H9 (cell line): ENCODE measurements at regions not wholly inside any gene's neighbourhood (a gene's known extent, or its start where the extent isn't known, plus 50 kb on each side); places are given as distances from the start of the nearest gene placed in this dataset.

ENCODE experiments used
- DNase-seq: peaks from one replicate; pipeline ENCODE4 v3.0.0-alpha.2; 2017
- H2AFZ ChIP-seq: one replicate; pipeline ENCODE4 v1.6.1; 2013; ENCODE audit warnings: mild to moderate bottlenecking, low read length, control low read depth, moderate library complexity
- H2AK5ac ChIP-seq: 2 replicates; pipeline ENCODE4 v1.6.1; 2013; ENCODE audit warnings: low read length, control low read depth, mixed read lengths; ENCODE audit not compliant: insufficient read length
- H2BK120ac ChIP-seq: one replicate; pipeline ENCODE4 v1.6.1; 2013; ENCODE audit warnings: low read depth, mild to moderate bottlenecking, low read length, control low read depth, inconsistent platforms; ENCODE audit not compliant: poor library complexity, severe bottlenecking
- H2BK12ac ChIP-seq: 2 replicates; pipeline ENCODE4 v1.6.1; 2013; ENCODE audit warnings: low read length, control low read depth, mixed read lengths, low read depth; ENCODE audit not compliant: insufficient read length
- H2BK15ac ChIP-seq: 2 replicates; pipeline ENCODE4 v1.6.1; 2013; ENCODE audit warnings: low read depth, low read length, control low read depth
- H2BK20ac ChIP-seq: one replicate; pipeline ENCODE4 v1.6.1; 2013; ENCODE audit warnings: low read depth, mild to moderate bottlenecking, low read length, control low read depth, inconsistent platforms; ENCODE audit not compliant: poor library complexity, severe bottlenecking
- H2BK5ac ChIP-seq: 2 replicates; pipeline ENCODE4 v1.6.1; 2013; ENCODE audit warnings: low read length, control low read depth, mixed read lengths; ENCODE audit not compliant: insufficient read length
- H3K14ac ChIP-seq: 2 replicates; pipeline ENCODE4 v1.6.1; 2013; ENCODE audit warnings: low read length, control low read depth; ENCODE audit not compliant: insufficient read depth
- H3K18ac ChIP-seq: 2 replicates; pipeline ENCODE4 v1.6.1; 2013; ENCODE audit warnings: low read depth, mild to moderate bottlenecking, mixed read lengths, low read length, control low read depth; ENCODE audit not compliant: insufficient read length
- H3K23ac ChIP-seq: 2 replicates; pipeline ENCODE4 v1.6.1; 2013; ENCODE audit warnings: low read length, control low read depth, mixed read lengths, low read depth; ENCODE audit not compliant: insufficient read length
- H3K23me2 ChIP-seq: 2 replicates; pipeline ENCODE4 v1.6.1; 2013; ENCODE audit warnings: low read depth, mild to moderate bottlenecking, mixed read lengths, low read length, control low read depth; ENCODE audit not compliant: insufficient read length, poor library complexity, severe bottlenecking
- H3K27ac ChIP-seq: 2 replicates; pipeline ENCODE4 v1.5.1; 2013; ENCODE audit warnings: low read length, control low read depth, mixed read lengths, low read depth; ENCODE audit not compliant: insufficient read length
- H3K27me3 ChIP-seq: 2 replicates; pipeline ENCODE4 v1.6.1; 2013; ENCODE audit warnings: low read length, control low read depth, inconsistent platforms; ENCODE audit not compliant: insufficient read depth
- H3K4ac ChIP-seq: 2 replicates; pipeline ENCODE4 v1.6.1; 2013; ENCODE audit warnings: low read depth, mild to moderate bottlenecking, control low read depth, inconsistent platforms, low read length, moderate library complexity
- H3K4me1 ChIP-seq: 2 replicates; pipeline ENCODE4 v1.6.1; 2013; ENCODE audit warnings: low read length, control low read depth, inconsistent platforms; ENCODE audit not compliant: insufficient read depth
- H3K4me2 ChIP-seq: 2 replicates; pipeline ENCODE4 v1.6.1; 2013; ENCODE audit warnings: low read length, control low read depth, mixed read lengths; ENCODE audit not compliant: insufficient read length, insufficient read depth
- H3K56ac ChIP-seq: 2 replicates; pipeline ENCODE4 v1.6.1; 2013; ENCODE audit warnings: low read depth, mild to moderate bottlenecking, mixed read lengths, low read length, control low read depth; ENCODE audit not compliant: insufficient read length
- H3K79me1 ChIP-seq: 2 replicates; pipeline ENCODE4 v1.6.1; 2013; ENCODE audit warnings: low read depth, mild to moderate bottlenecking, moderate library complexity, low read length, control low read depth, inconsistent platforms; ENCODE audit not compliant: insufficient read depth, poor library complexity, severe bottlenecking
- H3K79me2 ChIP-seq: 2 replicates; pipeline ENCODE4 v1.6.1; 2013; ENCODE audit warnings: low read length, control low read depth, inconsistent platforms; ENCODE audit not compliant: insufficient read depth
- H3K9ac ChIP-seq: 2 replicates; pipeline ENCODE4 v1.6.1; 2013; ENCODE audit warnings: low read length, control low read depth, mixed read lengths; ENCODE audit not compliant: insufficient read length; ENCODE audit errors: extremely low read depth
- H3K9me3 ChIP-seq: one replicate; pipeline ENCODE4 v1.6.1; 2013; ENCODE audit warnings: low read depth, low read length, inconsistent platforms; ENCODE audit not compliant: control insufficient read depth
- H3T11ph ChIP-seq: one replicate; pipeline ENCODE4 v1.6.1; 2013; ENCODE audit warnings: mild to moderate bottlenecking, low read length, control low read depth, inconsistent platforms
- H4K20me1 ChIP-seq: one replicate; pipeline ENCODE4 v1.6.1; 2013; ENCODE audit not compliant: control insufficient read depth, insufficient read length, insufficient read depth
- H4K5ac ChIP-seq: 2 replicates; pipeline ENCODE4 v1.6.1; 2013; ENCODE audit warnings: low read depth, mild to moderate bottlenecking, mixed read lengths, low read length, control low read depth; ENCODE audit not compliant: insufficient read length
- H4K8ac ChIP-seq: replicated peaks from 2 replicates; pipeline ENCODE4 v1.6.1; 2013; ENCODE audit warnings: low read length, control low read depth, mixed read lengths, low read depth; ENCODE audit not compliant: insufficient read length
- H4K91ac ChIP-seq: 2 replicates; pipeline ENCODE4 v1.6.1; 2013; ENCODE audit warnings: low read depth, mild to moderate bottlenecking, moderate library complexity, mixed read lengths, low read length, control low read depth; ENCODE audit not compliant: insufficient read length
- H3K27ac Mint-ChIP-seq, 3 experiments: 2 replicates in 2 of 3; 3 replicates in 1 of 3; pipeline ENCODE4 v1.8.0; 2020 to 2021; ENCODE audit warnings: mixed read lengths in 3 of 3, mild to moderate bottlenecking in 1 of 3, moderate library complexity in 1 of 3
- H3K27me3 Mint-ChIP-seq: 2 replicates; pipeline ENCODE4 v1.8.0; 2021; ENCODE audit warnings: low read depth, mild to moderate bottlenecking, moderate library complexity, mixed read lengths
- H3K36me3 Mint-ChIP-seq, 3 experiments: 2 replicates in 2 of 3; 3 replicates in 1 of 3; pipeline ENCODE4 v1.8.0; 2020 to 2021; ENCODE audit warnings: low read depth in 3 of 3, mixed read lengths in 3 of 3; ENCODE audit not compliant: insufficient read depth in 1 of 3
- H3K4me1 Mint-ChIP-seq, 2 experiments: 2 replicates each; pipeline ENCODE4 v1.8.0; 2020; ENCODE audit warnings: mixed read lengths in 2 of 2
- H3K4me3 Mint-ChIP-seq, 2 experiments: 2 replicates in 1 of 2; 3 replicates in 1 of 2; pipeline ENCODE4 v1.8.0; 2020 to 2021; ENCODE audit warnings: mild to moderate bottlenecking in 2 of 2, mixed read lengths in 2 of 2, moderate library complexity in 1 of 2
- H3K9me3 Mint-ChIP-seq, 2 experiments: 2 replicates in 1 of 2; 3 replicates in 1 of 2; pipeline ENCODE4 v1.8.0; 2020; ENCODE audit warnings: mild to moderate bottlenecking in 2 of 2, mixed read lengths in 2 of 2, moderate library complexity in 1 of 2
- CTCF ChIP-seq: fragments of 200-600 bp; sonication (generic); conservative IDR thresholded peaks from 3 replicates; pipeline ENCODE4 v1.8.0; 2021; ENCODE audit warnings: antibody characterized with exemption, mild to moderate bottlenecking
- WGBS: extraction: QIAGEN DNeasy Blood & Tissue Kit; methylation state at CpG from one replicate; pipeline ENCODE4 v1.1.7; 2013; ENCODE audit warnings: missing lambda C conversion rate, low lambda C conversion rate, mixed read lengths; ENCODE audit not compliant: insufficient read length; ENCODE audit errors: extremely low coverage; 5-methylcytosine and 5-hydroxymethylcytosine counted together

DNA sequence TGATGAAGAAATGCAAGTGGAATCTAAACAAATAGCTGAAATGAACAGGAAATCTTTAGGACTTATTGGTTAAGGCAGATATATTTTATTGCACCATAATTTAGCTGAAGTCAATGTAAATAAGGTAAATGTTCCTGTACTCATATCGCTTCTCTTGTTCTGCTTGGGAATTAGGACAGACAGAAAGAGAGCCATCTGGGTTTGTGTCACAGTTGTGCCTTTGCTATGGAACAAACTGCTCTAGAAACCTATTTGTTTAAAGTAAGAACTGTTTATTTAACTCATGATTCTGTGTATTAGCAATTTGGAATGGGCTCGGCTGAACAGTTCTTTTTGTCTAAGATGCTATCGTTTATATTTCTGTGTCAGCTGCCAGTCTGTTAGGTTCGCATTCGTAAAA is 143.8 kb upstream of the KHDRBS2 start:
- Histone ChIP-seq H4K20me1 (no peaks in the 10 kb centered on the region), H3K23ac (no peak overlapping the region), H3K18ac (no peak overlapping the region), H4K8ac (no peak overlapping the region), H3K9ac (no peak overlapping the region), H3K79me1 (no peaks in the 10 kb centered on the region), H3K27me3 (no peaks in the 10 kb centered on the region), H3K56ac (no peak overlapping the region), H3K14ac (no peak overlapping the region), H4K5ac (no peak overlapping the region), H3K4ac (no peak overlapping the region), H2AK5ac (no peak overlapping the region), H2AFZ (no peak overlapping the region), H3K27ac (no peak overlapping the region), H3K79me2 (no peaks in the 10 kb centered on the region), H3K9me3 (no peaks in the 10 kb centered on the region), H2BK5ac (no peak overlapping the region), H4K91ac (no peak overlapping the region), H3K4me2 (no peak overlapping the region), H2BK20ac (no peak overlapping the region), H3K4me1 (no peaks in the 10 kb centered on the region), H3K23me2 (no peaks in the 10 kb centered on the region), H2BK12ac (no peak overlapping the region), H2BK120ac (no peak overlapping the region), H3T11ph (no peak overlapping the region), H2BK15ac (no peak overlapping the region)
- no peak for TF ChIP-seq CTCF
- H3K27me3 Mint-ChIP-seq: no peaks in the 10 kb centered on the region
- 0 out of 7 replicates have a peak, but pooled peaks cover 0 to 1% (median 0%) of the 10 kb centered on the region in 3 experiments for H3K36me3 Mint-ChIP-seq
- no CpG with 5 or more reads among the region's 5 CpGs for WGBS
- no peak for DNase-seq
- no peak overlapping the region for H3K4me3 Mint-ChIP-seq
- H3K27ac Mint-ChIP-seq: no peak overlapping the region
- H3K4me1 Mint-ChIP-seq: no peaks in the 10 kb centered on the region
- H3K9me3 Mint-ChIP-seq: no peaks in the 10 kb centered on the region
